ENCODE measurements at regions not wholly inside any gene's neighbourhood (a gene's known extent, or its start where the extent isn't known, plus 50 kb on each side); places are given as distances from the start of the nearest gene placed in this dataset.

DNA sequence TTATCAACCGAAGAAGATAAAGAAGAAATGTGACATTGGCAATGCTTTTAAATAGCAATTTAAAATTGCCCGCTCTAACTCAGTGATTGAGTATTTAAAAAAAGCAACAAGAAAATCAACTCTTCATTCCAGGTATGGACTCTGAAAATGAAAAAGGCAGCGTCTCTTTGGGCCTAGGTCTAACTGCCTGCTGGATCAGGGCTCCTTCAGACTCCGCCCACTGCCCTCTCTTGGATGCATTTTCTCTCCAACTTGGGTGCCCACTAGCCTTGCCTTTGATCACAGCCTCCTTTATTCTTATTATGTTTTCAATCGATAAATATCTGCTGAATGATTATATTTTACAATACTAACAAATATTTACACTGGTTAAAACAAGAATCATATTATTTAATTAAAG, 268.9 kb downstream of the MRPL39 start:
- Histone ChIP-seq H3K27ac (ENCODE audit: low read depth, low read length) (no peak overlapping the region), H3K4me3 (ENCODE audit: low read depth, low read length) (no peak overlapping the region), H3K36me3 (ENCODE audit: insufficient read depth, low read length) (no peaks in the 10 kb centered on the region), H2AFZ (ENCODE audit: low read length, unreplicated experiment) (no peak overlapping the region), H3K79me2 (ENCODE audit: control insufficient read depth, insufficient read depth, low read length, unreplicated experiment) (no peaks in the 10 kb centered on the region), H3K4me1 (ENCODE audit: control insufficient read depth, insufficient read depth, low read length, unreplicated experiment) (peaks cover 8% of the 10 kb centered on the region), H3K27me3 (ENCODE audit: insufficient read depth, low read length) (no peaks in the 10 kb centered on the region)

DNA sequence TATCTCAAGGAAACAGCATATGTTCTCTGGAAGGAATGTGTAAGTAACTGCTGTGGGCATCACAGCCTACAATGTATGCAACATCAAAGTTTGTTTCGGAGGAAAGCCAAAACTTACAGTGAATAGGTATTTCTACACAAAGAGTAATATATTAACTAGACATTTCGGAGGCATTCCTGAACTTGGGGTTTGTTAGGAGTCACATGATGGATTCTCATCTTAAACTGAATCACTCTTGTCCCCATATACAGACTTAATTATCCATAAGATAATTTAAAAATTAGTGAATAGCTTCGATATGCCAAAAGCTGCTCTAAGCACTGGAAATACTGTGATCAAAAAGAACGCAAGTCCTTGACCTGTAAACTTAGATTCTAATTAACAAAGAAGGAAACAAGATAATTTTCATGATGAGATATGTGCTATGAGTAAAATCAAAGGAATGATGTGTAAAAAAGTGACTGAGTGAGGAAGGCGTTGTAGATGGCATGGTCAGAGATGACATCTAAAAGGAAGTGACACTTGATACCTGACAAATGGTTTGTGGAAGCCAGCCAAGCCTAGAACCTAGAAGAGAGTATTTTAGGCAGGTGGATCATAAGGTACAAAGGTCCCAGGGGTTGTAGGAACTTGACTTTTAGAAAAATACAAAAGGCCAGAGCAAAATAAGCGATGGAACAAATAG, 273.1 kb downstream of the MRPL39 start:
- H3K4me3 ChIP-seq (ENCODE audit: low read depth, low read length), result no peak overlapping the region
- H3K79me2 ChIP-seq (ENCODE audit: control insufficient read depth, insufficient read depth, low read length, unreplicated experiment), result no peaks in the 10 kb centered on the region
- H2AFZ ChIP-seq (ENCODE audit: low read length, unreplicated experiment), result no peak overlapping the region
- no peaks in the 10 kb centered on the region for H3K36me3 ChIP-seq (ENCODE audit: insufficient read depth, low read length)
- no peaks in the 10 kb centered on the region for H3K27me3 ChIP-seq (ENCODE audit: insufficient read depth, low read length)
- no peak overlapping the region for H3K27ac ChIP-seq (ENCODE audit: low read depth, low read length)
- peaks cover 11% of the 10 kb centered on the region for H3K4me1 ChIP-seq (ENCODE audit: control insufficient read depth, insufficient read depth, low read length, unreplicated experiment)

DNA sequence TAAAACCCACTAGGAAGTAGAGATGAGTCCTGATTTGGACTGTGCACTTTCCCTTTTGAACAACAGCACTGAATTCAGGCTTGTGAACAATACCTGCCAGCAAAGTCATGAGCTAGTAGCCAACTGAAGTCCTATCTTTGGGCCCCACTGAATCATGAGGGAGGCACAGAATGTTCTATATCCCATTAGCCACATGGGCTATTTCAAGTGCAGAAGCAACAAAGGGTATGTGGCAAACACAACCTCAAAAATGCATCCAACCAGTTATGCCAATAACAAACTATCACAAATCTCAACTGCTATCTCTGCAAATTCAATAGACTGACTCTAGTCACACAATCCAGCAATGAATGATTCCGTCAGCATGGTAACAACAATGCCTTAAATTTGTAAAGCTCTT, 276.0 kb downstream of the MRPL39 start:
- no peaks in the 10 kb centered on the region for H3K79me2 ChIP-seq (ENCODE audit: control insufficient read depth, insufficient read depth, low read length, unreplicated experiment)
- no peak overlapping the region for H2AFZ ChIP-seq (ENCODE audit: low read length, unreplicated experiment)
- H3K4me3 ChIP-seq (ENCODE audit: low read depth, low read length), result no peak overlapping the region
- peaks cover 22% of the 10 kb centered on the region for H3K4me1 ChIP-seq (ENCODE audit: control insufficient read depth, insufficient read depth, low read length, unreplicated experiment)
- no peak overlapping the region for H3K27ac ChIP-seq (ENCODE audit: low read depth, low read length)
- no peaks in the 10 kb centered on the region for H3K36me3 ChIP-seq (ENCODE audit: insufficient read depth, low read length)
- H3K27me3 ChIP-seq (ENCODE audit: insufficient read depth, low read length), result no peaks in the 10 kb centered on the region

DNA sequence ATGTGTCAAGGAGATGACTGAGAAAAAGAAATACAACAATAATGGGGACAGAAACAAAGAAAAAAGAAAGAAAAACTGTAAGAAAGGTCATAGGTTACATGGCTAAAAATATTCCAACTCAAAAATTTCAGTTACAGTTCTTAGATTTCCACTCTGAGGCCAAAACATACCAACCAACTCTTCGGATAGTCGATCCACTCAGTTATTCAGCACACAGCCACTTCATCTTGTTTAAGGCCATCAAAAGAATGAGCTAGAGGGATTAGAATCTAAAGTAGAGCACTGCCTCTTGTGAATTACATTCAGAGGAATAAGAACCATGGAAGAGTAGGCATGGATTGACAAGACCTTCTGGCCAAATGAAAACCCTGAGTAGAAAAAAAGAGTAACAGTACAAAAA, 277.0 kb downstream of the MRPL39 start:
- no peaks in the 10 kb centered on the region for H3K36me3 ChIP-seq (ENCODE audit: insufficient read depth, low read length)
- no peaks in the 10 kb centered on the region for H3K27me3 ChIP-seq (ENCODE audit: insufficient read depth, low read length)
- H3K4me3 ChIP-seq (ENCODE audit: low read depth, low read length), result no peak overlapping the region
- H3K79me2 ChIP-seq (ENCODE audit: control insufficient read depth, insufficient read depth, low read length, unreplicated experiment), result no peaks in the 10 kb centered on the region
- H3K27ac ChIP-seq (ENCODE audit: low read depth, low read length), result no peak overlapping the region
- peaks cover 22% of the 10 kb centered on the region for H3K4me1 ChIP-seq (ENCODE audit: control insufficient read depth, insufficient read depth, low read length, unreplicated experiment)
- no peak overlapping the region for H2AFZ ChIP-seq (ENCODE audit: low read length, unreplicated experiment)

DNA sequence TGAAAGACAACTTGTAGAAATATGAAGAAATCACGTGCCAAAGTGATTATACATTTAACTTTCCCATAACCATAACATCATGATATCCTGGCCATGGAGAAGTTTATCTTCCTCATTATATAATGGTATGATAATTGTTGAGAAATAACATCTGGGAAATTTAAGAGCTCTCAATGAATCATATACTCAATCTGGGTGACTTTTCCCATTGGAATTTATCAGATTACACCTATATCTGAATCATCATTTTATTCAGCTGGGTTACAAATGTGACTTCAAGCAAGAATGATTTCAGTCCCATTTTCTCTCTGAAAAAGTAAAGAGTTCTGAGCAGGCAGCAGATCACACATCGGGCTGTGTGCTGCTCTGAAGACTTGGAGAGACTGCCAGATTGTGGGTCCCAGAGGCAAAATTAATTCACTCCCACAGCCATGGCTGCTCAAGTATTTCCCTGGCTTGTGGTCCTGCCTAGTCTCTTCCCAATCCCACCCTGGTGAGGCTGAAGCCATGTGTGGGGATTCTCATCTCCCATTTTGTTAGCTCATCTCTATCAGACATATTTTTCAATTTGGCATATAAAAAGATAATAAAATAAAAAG, 278.0 kb downstream of the MRPL39 start:
- H3K27ac ChIP-seq (ENCODE audit: low read depth, low read length), result peak overlapping the region; percentile 58
- peak overlapping the region; percentile 37 for H2AFZ ChIP-seq (ENCODE audit: low read length, unreplicated experiment)
- no peaks in the 10 kb centered on the region for H3K27me3 ChIP-seq (ENCODE audit: insufficient read depth, low read length)
- peak overlapping the region; percentile 28; the same call in 1 of the 2 replicates for H3K4me3 ChIP-seq (ENCODE audit: low read depth, low read length)
- no peaks in the 10 kb centered on the region for H3K79me2 ChIP-seq (ENCODE audit: control insufficient read depth, insufficient read depth, low read length, unreplicated experiment)
- H3K4me1 ChIP-seq (ENCODE audit: control insufficient read depth, insufficient read depth, low read length, unreplicated experiment), result peaks cover 22% of the 10 kb centered on the region
- no peaks in the 10 kb centered on the region for H3K36me3 ChIP-seq (ENCODE audit: insufficient read depth, low read length)

DNA sequence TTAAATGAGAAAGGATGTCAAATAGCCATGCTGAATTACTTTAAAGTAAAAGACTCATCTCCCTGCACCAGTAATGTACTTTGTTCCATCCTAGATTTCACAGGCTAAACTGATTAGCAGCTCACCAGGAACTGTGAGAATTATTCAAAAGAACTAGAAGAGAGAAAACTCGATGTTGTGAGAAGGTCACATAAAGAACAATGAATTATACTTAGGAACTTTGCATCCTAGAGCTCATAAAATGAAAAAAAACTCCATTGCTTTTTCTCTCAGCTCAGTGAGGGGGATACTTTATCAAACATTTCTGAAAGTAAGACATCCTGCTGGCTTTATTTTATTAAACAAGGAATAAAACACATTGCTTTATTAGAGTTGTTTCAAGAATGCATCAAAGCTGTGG, 278.5 kb downstream of the MRPL39 start:
- H3K4me3 ChIP-seq (ENCODE audit: low read depth, low read length), result peak overlapping the region; percentile 28; the same call in 1 of the 2 replicates
- no peaks in the 10 kb centered on the region for H3K27me3 ChIP-seq (ENCODE audit: insufficient read depth, low read length)
- H3K36me3 ChIP-seq (ENCODE audit: insufficient read depth, low read length), result no peaks in the 10 kb centered on the region
- H3K27ac ChIP-seq (ENCODE audit: low read depth, low read length), result peak overlapping the region; percentile 58
- peaks cover 23% of the 10 kb centered on the region for H3K4me1 ChIP-seq (ENCODE audit: control insufficient read depth, insufficient read depth, low read length, unreplicated experiment)
- no peak overlapping the region for H2AFZ ChIP-seq (ENCODE audit: low read length, unreplicated experiment)
- no peaks in the 10 kb centered on the region for H3K79me2 ChIP-seq (ENCODE audit: control insufficient read depth, insufficient read depth, low read length, unreplicated experiment)

DNA sequence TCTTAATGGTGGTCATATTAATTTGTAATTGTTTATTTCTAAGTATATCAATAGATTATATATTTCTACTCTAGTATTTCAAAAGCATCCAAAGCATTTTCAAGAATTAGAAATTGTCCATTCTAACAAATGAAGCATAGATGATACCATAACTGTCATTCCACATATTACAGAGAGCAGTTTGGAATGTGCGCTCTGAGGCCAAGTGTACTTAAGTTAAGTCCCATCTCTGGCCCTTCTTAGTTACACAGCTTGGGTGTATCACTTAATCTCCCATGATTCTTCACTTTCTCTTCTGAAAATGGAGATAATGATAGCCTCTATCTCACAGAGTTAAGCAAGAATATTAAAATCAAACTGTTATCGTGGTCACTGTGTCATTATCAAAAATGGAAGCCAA, 281.1 kb downstream of the MRPL39 start:
- Histone ChIP-seq H3K27me3 (ENCODE audit: insufficient read depth, low read length) (no peaks in the 10 kb centered on the region), H3K4me1 (ENCODE audit: control insufficient read depth, insufficient read depth, low read length, unreplicated experiment) (peaks cover 29% of the 10 kb centered on the region), H3K79me2 (ENCODE audit: control insufficient read depth, insufficient read depth, low read length, unreplicated experiment) (no peaks in the 10 kb centered on the region), H3K36me3 (ENCODE audit: insufficient read depth, low read length) (no peaks in the 10 kb centered on the region), H3K27ac (ENCODE audit: low read depth, low read length) (no peak overlapping the region), H2AFZ (ENCODE audit: low read length, unreplicated experiment) (peak overlapping the region; percentile 8), H3K4me3 (ENCODE audit: low read depth, low read length) (no peak overlapping the region)

DNA sequence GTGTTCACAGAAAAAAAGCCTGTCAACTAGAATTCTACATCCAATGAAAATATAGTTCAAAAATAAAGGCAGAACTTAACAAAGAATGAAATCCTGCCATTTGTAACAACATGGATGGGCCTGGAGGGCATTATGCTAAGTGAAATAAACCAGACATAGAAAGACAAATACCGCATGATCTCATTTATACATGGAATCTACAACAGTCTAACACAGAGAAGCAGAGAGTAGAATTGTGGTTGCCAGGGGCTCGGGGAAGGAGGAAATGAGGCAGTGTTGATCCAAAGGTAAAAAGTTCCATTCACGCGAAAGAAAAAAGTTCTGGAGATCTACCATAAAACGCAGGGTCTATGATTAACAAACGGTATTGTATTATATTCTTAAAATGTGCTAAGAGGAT, 282.6 kb downstream of the MRPL39 start:
- Histone ChIP-seq H3K4me1 (ENCODE audit: control insufficient read depth, insufficient read depth, low read length, unreplicated experiment) (peaks cover 23% of the 10 kb centered on the region), H2AFZ (ENCODE audit: low read length, unreplicated experiment) (no peak overlapping the region), H3K27ac (ENCODE audit: low read depth, low read length) (no peak overlapping the region), H3K36me3 (ENCODE audit: insufficient read depth, low read length) (no peaks in the 10 kb centered on the region), H3K27me3 (ENCODE audit: insufficient read depth, low read length) (no peaks in the 10 kb centered on the region), H3K79me2 (ENCODE audit: control insufficient read depth, insufficient read depth, low read length, unreplicated experiment) (no peaks in the 10 kb centered on the region), H3K4me3 (ENCODE audit: low read depth, low read length) (no peak overlapping the region)

DNA sequence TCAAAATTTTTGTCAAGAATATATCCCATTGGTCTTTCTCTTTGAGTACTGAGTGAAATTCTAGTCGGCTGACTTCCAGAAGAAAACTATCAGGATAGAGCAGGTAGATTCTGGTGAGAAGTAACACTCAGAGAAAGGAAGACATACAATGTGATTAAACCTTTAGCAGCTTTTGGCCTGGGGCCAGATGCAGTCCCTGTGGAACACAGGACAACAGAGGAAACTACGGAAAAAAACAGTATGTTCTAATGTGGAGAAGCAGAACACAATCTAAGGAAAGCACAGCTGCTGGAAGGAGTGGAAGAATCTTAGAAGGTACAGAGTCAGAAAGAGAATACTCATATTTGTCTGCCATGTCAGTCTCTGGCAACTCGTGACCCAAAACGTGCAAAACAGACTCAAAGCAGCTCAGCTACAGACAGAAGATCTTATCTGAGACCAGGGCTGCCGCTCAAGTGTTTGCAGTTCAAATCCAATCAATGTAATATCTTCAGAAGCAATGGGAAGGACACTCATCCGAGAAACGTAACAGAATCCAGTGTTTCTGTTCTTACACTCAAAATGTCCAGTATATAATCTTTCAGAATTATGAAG, 283.8 kb downstream of the MRPL39 start:
- H2AFZ ChIP-seq (ENCODE audit: low read length, unreplicated experiment), result no peak overlapping the region
- peaks cover 11% of the 10 kb centered on the region for H3K4me1 ChIP-seq (ENCODE audit: control insufficient read depth, insufficient read depth, low read length, unreplicated experiment)
- H3K27ac ChIP-seq (ENCODE audit: low read depth, low read length), result no peak overlapping the region
- no peaks in the 10 kb centered on the region for H3K27me3 ChIP-seq (ENCODE audit: insufficient read depth, low read length)
- no peak overlapping the region for H3K4me3 ChIP-seq (ENCODE audit: low read depth, low read length)
- no peaks in the 10 kb centered on the region for H3K79me2 ChIP-seq (ENCODE audit: control insufficient read depth, insufficient read depth, low read length, unreplicated experiment)
- no peaks in the 10 kb centered on the region for H3K36me3 ChIP-seq (ENCODE audit: insufficient read depth, low read length)

DNA sequence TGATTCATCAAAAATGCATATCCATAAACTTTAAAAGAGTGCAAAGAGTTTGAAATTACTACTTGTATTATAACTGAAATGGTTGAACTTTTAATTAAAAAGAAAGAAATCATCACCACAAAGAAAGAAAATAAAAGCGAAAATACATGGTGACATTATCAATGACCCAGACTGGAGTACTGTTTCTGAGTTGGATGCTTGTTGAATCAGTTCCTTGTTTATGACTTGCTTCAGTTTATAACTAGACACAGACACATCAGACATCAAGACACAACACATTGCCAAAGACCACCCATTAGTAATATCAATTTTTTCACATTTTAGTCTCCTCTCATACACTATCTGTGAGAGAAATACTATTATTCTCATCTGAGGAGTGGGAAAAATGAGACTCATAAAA, 293.0 kb downstream of the MRPL39 start:
- H3K27me3 ChIP-seq (ENCODE audit: insufficient read depth, low read length), result no peaks in the 10 kb centered on the region
- H3K79me2 ChIP-seq (ENCODE audit: control insufficient read depth, insufficient read depth, low read length, unreplicated experiment), result no peaks in the 10 kb centered on the region
- H3K27ac ChIP-seq (ENCODE audit: low read depth, low read length), result no peak overlapping the region
- peak overlapping the region; percentile 61 for H3K4me3 ChIP-seq (ENCODE audit: low read depth, low read length)
- H3K36me3 ChIP-seq (ENCODE audit: insufficient read depth, low read length), result no peaks in the 10 kb centered on the region
- H3K4me1 ChIP-seq (ENCODE audit: control insufficient read depth, insufficient read depth, low read length, unreplicated experiment), result no peaks in the 10 kb centered on the region
- peak overlapping the region; percentile 65 for H2AFZ ChIP-seq (ENCODE audit: low read length, unreplicated experiment)

DNA sequence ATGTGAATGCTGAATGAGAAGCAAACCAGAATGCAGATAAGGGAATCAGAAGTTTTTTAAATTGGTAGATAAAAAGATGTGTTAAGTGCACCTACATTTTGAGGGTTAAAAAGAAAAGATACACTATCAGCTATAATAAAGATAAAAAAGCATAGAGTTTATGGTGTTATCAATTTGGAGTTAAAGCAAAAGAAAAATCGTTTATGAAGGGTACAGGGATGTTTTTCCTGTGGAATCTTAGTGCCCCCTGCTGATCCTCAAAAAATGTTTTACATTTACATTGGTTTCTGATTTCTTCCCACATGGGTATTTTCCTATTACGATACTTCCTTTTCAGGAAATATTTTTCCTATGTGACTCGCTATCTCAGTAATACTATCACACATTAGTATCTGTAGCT, 293.5 kb downstream of the MRPL39 start:
- no peaks in the 10 kb centered on the region for H3K36me3 ChIP-seq (ENCODE audit: insufficient read depth, low read length)
- H3K27me3 ChIP-seq (ENCODE audit: insufficient read depth, low read length), result no peaks in the 10 kb centered on the region
- H3K79me2 ChIP-seq (ENCODE audit: control insufficient read depth, insufficient read depth, low read length, unreplicated experiment), result no peaks in the 10 kb centered on the region
- peak overlapping the region; percentile 61 for H3K4me3 ChIP-seq (ENCODE audit: low read depth, low read length)
- H2AFZ ChIP-seq (ENCODE audit: low read length, unreplicated experiment), result peak overlapping the region; percentile 65
- no peak overlapping the region for H3K27ac ChIP-seq (ENCODE audit: low read depth, low read length)
- H3K4me1 ChIP-seq (ENCODE audit: control insufficient read depth, insufficient read depth, low read length, unreplicated experiment), result no peaks in the 10 kb centered on the region

Measured in ACC112 (cell line).